Smooth muscle cell of the brain vasculature (primary cell): ENCODE measurements at regions not wholly inside any gene's neighbourhood (a gene's known extent, or its start where the extent isn't known, plus 50 kb on each side); places are given as distances from the start of the nearest gene placed in this dataset.

Source experiments
- DNase-seq: peaks from one replicate; pipeline ENCODE4 v3.0.0-alpha.2; 2012; ENCODE audit warnings: low read depth, low spot score

- DNase-seq, result no peak
These were observed 54.7 kb upstream of the SMARCA2 start for GRCh38 chr9:1960342-1961042.

GRCh38 chr9:1962122-1962521, 53.0 kb upstream of the SMARCA2 start:
- DNase-seq, result no peak

DNA sequence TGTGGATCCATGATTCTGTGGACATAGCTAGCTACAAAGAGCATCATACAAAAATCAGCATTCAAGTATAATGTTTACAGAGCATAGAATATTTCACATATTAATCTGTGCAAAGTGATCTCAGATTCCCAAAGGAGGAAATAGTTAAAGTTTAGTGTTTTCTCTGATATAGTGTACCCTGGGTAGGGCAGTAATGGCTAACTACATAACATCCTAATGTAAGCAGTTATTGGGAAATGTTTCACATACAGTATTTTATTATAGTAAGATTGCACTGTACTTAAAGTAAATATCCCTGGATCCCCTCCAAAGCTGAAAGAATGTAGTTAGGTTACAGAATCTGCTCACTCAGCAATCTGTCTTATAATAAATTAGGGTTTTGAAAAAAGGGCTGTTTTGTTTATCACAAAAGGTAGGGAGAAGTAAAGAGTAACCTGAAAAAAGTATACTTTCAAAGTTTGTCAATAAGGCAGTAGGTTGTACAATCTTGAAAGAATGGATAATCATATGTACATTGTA, 52.5 kb upstream of the SMARCA2 start:
- DNase-seq, result no peak

- no peak for DNase-seq
These were observed 51.1 kb upstream of the SMARCA2 start for GRCh38 chr9:1964093-1964492.
